Endothelial cell of umbilical vein (primary cell): ENCODE measurements at regions not wholly inside any gene's neighbourhood (a gene's known extent, or its start where the extent isn't known, plus 50 kb on each side); places are given as distances from the start of the nearest gene placed in this dataset.

Experiments used
- BruUV-seq: library from RNA; stranded (reverse); fragments of 400-500 nt; replicated peaks from 2 replicates; lab custom pipeline; 2021; lab: Mats Ljungman, UMichigan
- CTCF ChIA-PET: fragments of 300-600, 350-600 bp; sonication (Branson Sonifier 250); formaldehyde crosslinking; loops from one replicate; lab custom pipeline; 2021; ENCODE audit warnings: antibody characterized with exemption, inconsistent platforms; lab: Charles Lee
- POLR2A ChIA-PET: fragments of 300-600, 350-600 bp; sonication (Branson Sonifier 250); formaldehyde crosslinking; loops from one replicate; lab custom pipeline; 2021; ENCODE audit warnings: antibody characterized with exemption, inconsistent platforms; lab: Charles Lee
- DNase-seq: peaks from one replicate; pipeline ENCODE4 v3.0.0-alpha.2; 2011; ENCODE audit warnings: low read depth, low spot score
- FAIRE-seq: peaks from 2 replicates; lab custom pipeline; 2011; peaks lifted over from hg19 to GRCh38; lab: Jason Lieb, UNC
- H2AFZ ChIP-seq: 2 replicates; pipeline ENCODE4 v1.6.0; 2012; ENCODE audit warnings: low read depth, low read length, control low read depth, inconsistent platforms
- H3K27ac ChIP-seq: 2 replicates; pipeline ENCODE4 v1.5.1; 2011; ENCODE audit warnings: low read depth, mild to moderate bottlenecking, control low read depth, low read length, moderate library complexity; ENCODE audit not compliant: insufficient read depth
- H3K27me3 ChIP-seq, 2 experiments: 2 replicates each; pipeline versions ENCODE4 v1.6.0 to v1.6.1; 2011; ENCODE audit warnings: low read length in 2 of 2, mixed read lengths in 1 of 2; ENCODE audit not compliant: control insufficient read depth in 2 of 2, insufficient read depth in 2 of 2
- H3K36me3 ChIP-seq, 2 experiments: 2 replicates in 1 of 2; 3 replicates in 1 of 2; pipeline ENCODE4 v1.5.1; 2011; ENCODE audit warnings: low read length in 2 of 2, mild to moderate bottlenecking in 1 of 2, moderate library complexity in 1 of 2; ENCODE audit not compliant: control insufficient read depth in 2 of 2, insufficient read depth in 2 of 2; ENCODE audit errors: extremely low read depth in 1 of 2
- H3K4me1 ChIP-seq: 3 replicates; pipeline ENCODE4 v1.5.1; 2011; ENCODE audit warnings: mild to moderate bottlenecking, low read length; ENCODE audit not compliant: control insufficient read depth, insufficient read depth; ENCODE audit errors: extremely low read depth
- H3K4me2 ChIP-seq: 2 replicates; pipeline ENCODE4 v1.6.1; 2011; ENCODE audit warnings: low read length, control low read depth, mixed read lengths; ENCODE audit not compliant: insufficient read depth
- H3K4me3 ChIP-seq, 3 experiments: fragments of 200-600 bp in 1 of 3; sonication (generic), shearing (Covaris generic) in 1 of 3; replicated peaks in 1 of 3; 2 replicates each; pipeline ENCODE4 v1.5.1; 2011 to 2016; ENCODE audit warnings: control low read depth in 3 of 3, low read length in 3 of 3, mild to moderate bottlenecking in 2 of 3, inconsistent platforms in 1 of 3, low read depth in 1 of 3, moderate library complexity in 1 of 3; ENCODE audit not compliant: insufficient read depth in 1 of 3
- H3K79me2 ChIP-seq: 2 replicates; pipeline ENCODE4 v1.6.0; 2012; ENCODE audit warnings: low read length, inconsistent platforms; ENCODE audit not compliant: control insufficient read depth, insufficient read depth
- H3K9ac ChIP-seq: replicated peaks from 2 replicates; pipeline ENCODE3; 2011; ENCODE audit warnings: low read length, control low read depth; ENCODE audit not compliant: insufficient read depth; ENCODE audit errors: extremely low read depth
- H3K9me1 ChIP-seq: replicated peaks from 3 replicates; pipeline ENCODE4 v1.6.0; 2011; ENCODE audit warnings: mild to moderate bottlenecking, low read length; ENCODE audit not compliant: control insufficient read depth, insufficient read depth; ENCODE audit errors: extremely low read depth
- H3K9me3 ChIP-seq: replicated peaks from 2 replicates; pipeline ENCODE4 v1.5.1; 2012; ENCODE audit warnings: low read length, inconsistent platforms; ENCODE audit not compliant: control insufficient read depth, insufficient read depth
- H4K20me1 ChIP-seq: replicated peaks from 2 replicates; pipeline ENCODE3; 2011; ENCODE audit warnings: mild to moderate bottlenecking, low read length; ENCODE audit not compliant: control insufficient read depth, insufficient read depth; ENCODE audit errors: extremely low read depth
- CTCF ChIP-seq, 2 donors: IDR thresholded peaks; 1 replicate in 1 of 2; 2 replicates in 1 of 2; pipeline ENCODE4 v1.5.1; 2011; ENCODE audit warnings: low read length in 2 of 2, mild to moderate bottlenecking in 2 of 2, moderate library complexity in 2 of 2, control low read depth in 1 of 2, inconsistent platforms in 1 of 2, low read depth in 1 of 2; ENCODE audit not compliant: insufficient read depth in 1 of 2; ENCODE audit errors: extremely low read depth in 1 of 2
- EZH2 ChIP-seq: IDR thresholded peaks from 2 replicates; pipeline ENCODE4 v1.6.1; 2012; ENCODE audit warnings: borderline replicate concordance, low read depth, mild to moderate bottlenecking, moderate library complexity, low read length, inconsistent platforms; ENCODE audit not compliant: severe bottlenecking
- FOS ChIP-seq: IDR thresholded peaks from 2 replicates; pipeline ENCODE4 v1.6.1; 2011; ENCODE audit warnings: mild to moderate bottlenecking, low read length, moderate library complexity, borderline replicate concordance; ENCODE audit not compliant: insufficient read depth
- GATA2 ChIP-seq: IDR thresholded peaks from 2 replicates; pipeline ENCODE4 v1.7.0; 2011; ENCODE audit warnings: low read depth, mild to moderate bottlenecking, moderate library complexity, mixed read lengths, low read length; ENCODE audit not compliant: insufficient read length, insufficient read depth
- JUN ChIP-seq: IDR thresholded peaks from 2 replicates; pipeline ENCODE4 v1.6.1; 2011; ENCODE audit warnings: borderline replicate concordance, low read depth; ENCODE audit not compliant: insufficient read length, insufficient read depth
- MYC ChIP-seq: IDR thresholded peaks from one replicate; pipeline ENCODE4 v1.6.1; 2011; ENCODE audit warnings: mild to moderate bottlenecking, low read depth, low read length
- POLR2A ChIP-seq: IDR thresholded peaks from 2 replicates; pipeline ENCODE4 v1.6.1; 2012; ENCODE audit warnings: low read depth, mild to moderate bottlenecking, control low read depth, low read length
- POLR2AphosphoS5 ChIP-seq: IDR thresholded peaks from 2 replicates; pipeline ENCODE4 v1.6.1; 2012; ENCODE audit warnings: low read depth, mild to moderate bottlenecking, control low read depth, low read length, moderate library complexity; ENCODE audit not compliant: insufficient read depth
- dilution Hi-C: fragments of 300-500 bp; cut with MboI; formaldehyde crosslinking; loops from one replicate; pipeline ENCODE4 v1.15.0; 2019; ENCODE audit warnings: low sequenced_read_pairs; ENCODE audit not compliant: extremely low pct_ligation_motif_present
- intact Hi-C: fragments of 100-400 bp; cut with micrococcal nuclease; formaldehyde crosslinking; loops from one replicate; pipeline ENCODE4 v1.10.0; 2022
- TF ChIP-seq, protein P1 (sequence below): IDR thresholded peaks from 2 replicates; pipeline ENCODE4 v1.6.1; 2011; ENCODE audit not compliant: insufficient read depth, insufficient read length

DNA sequence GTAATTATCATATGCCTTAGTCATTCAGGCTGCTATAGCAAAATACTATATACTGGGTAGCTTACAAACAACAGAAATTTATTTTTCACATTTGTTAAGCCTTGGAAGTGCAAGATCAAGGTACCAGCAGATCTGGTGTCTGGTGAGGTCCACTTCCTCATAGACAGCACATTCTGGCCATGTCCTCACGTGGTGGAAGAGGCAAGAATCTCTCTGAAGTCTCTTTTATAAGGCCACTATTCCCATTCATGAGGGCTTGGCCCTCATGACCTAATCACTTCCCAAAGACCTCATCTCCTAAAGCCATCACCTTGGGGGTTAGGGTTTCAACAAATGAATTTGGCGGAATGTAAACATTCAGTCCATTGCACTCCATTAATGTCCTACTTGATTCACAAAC lies 137.5 kb upstream of the C1GALT1 start:
- no peak overlapping the region for H3K4me2 ChIP-seq
- no peaks in the 10 kb centered on the region for H3K4me1 ChIP-seq
- no peak overlapping the region for H3K27ac ChIP-seq
- FAIRE-seq: no peak
- H3K9me3 ChIP-seq: no peaks in the 10 kb centered on the region
- H3K9ac ChIP-seq: no peak overlapping the region
- CTCF ChIA-PET: no interaction called here
- H2AFZ ChIP-seq: no peak overlapping the region
- no peaks in the 10 kb centered on the region for H3K79me2 ChIP-seq
- no peaks in the 10 kb centered on the region for H3K36me3 ChIP-seq
- H3K27me3 ChIP-seq: no peaks in the 10 kb centered on the region
- DNase-seq: no peak
- no peaks in the 10 kb centered on the region for H3K9me1 ChIP-seq
- POLR2A ChIA-PET: no interaction called here
- TF ChIP-seq, protein P1, sequence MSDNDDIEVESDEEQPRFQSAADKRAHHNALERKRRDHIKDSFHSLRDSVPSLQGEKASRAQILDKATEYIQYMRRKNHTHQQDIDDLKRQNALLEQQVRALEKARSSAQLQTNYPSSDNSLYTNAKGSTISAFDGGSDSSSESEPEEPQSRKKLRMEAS: no peak
- TF ChIP-seq GATA2: no peak
- no peak for TF ChIP-seq POLR2A
- no peak for TF ChIP-seq JUN
- no peak for TF ChIP-seq EZH2
- TF ChIP-seq CTCF (IDR thresholded peaks at IDR 0.05; ENCODE audit: extremely low read depth in 1 of 2, insufficient read depth in 1 of 2, low read depth in 1 of 2, low read length in 2 of 2): no peak
- TF ChIP-seq MYC: no peak
- no peak for TF ChIP-seq POLR2AphosphoS5
- no peak for TF ChIP-seq FOS
- intact Hi-C loops (no loop called here), dilution Hi-C loops (no loop called here)
- H3K4me3 ChIP-seq: no peak overlapping the region
- no TSS peak for BruUV-seq
- no peaks in the 10 kb centered on the region for H4K20me1 ChIP-seq
